ENCODE measurements at regions not wholly inside any gene's neighbourhood (a gene's known extent, or its start where the extent isn't known, plus 50 kb on each side); places are given as distances from the start of the nearest gene placed in this dataset.

DNA sequence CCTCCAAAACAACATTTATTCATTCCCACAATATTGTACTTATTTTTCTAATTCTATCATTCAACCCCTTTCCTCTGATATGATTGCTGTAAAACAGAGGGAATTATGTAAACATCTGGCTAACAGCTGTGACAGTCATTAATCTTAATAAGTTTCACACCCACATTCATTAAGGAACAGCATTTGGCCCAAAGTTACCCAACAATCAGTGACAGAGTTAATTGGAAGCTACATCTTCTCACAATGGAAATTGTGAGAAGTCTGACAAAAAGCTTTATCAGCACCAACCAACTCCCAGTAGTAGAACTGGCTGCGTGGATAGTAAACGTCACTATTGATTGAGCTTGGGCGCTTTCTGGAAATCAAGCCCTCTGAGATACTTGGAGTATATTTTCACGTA is 165.8 kb upstream of the SLC24A5 start:
- H3K9ac ChIP-seq (ENCODE audit: low read length): no peak overlapping the region
- TF ChIP-seq EZH2 (IDR thresholded peaks at IDR 0.05; ENCODE audit: insufficient read depth, low read length): no peak
- TF ChIP-seq, protein P1, sequence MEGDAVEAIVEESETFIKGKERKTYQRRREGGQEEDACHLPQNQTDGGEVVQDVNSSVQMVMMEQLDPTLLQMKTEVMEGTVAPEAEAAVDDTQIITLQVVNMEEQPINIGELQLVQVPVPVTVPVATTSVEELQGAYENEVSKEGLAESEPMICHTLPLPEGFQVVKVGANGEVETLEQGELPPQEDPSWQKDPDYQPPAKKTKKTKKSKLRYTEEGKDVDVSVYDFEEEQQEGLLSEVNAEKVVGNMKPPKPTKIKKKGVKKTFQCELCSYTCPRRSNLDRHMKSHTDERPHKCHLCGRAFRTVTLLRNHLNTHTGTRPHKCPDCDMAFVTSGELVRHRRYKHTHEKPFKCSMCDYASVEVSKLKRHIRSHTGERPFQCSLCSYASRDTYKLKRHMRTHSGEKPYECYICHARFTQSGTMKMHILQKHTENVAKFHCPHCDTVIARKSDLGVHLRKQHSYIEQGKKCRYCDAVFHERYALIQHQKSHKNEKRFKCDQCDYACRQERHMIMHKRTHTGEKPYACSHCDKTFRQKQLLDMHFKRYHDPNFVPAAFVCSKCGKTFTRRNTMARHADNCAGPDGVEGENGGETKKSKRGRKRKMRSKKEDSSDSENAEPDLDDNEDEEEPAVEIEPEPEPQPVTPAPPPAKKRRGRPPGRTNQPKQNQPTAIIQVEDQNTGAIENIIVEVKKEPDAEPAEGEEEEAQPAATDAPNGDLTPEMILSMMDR (IDR thresholded peaks at IDR 0.05; ENCODE audit: insufficient read depth, low read depth, low read length): no peak
- Mint-ChIP-seq H3K27me3 (ENCODE audit: low read depth, unreplicated experiment) (no peaks in the 10 kb centered on the region), H3K4me1 (ENCODE audit: low read depth, unreplicated experiment) (no peaks in the 10 kb centered on the region), H3K4me3 (ENCODE audit: unreplicated experiment) (no peak overlapping the region), H3K36me3 (ENCODE audit: low read depth, unreplicated experiment) (no peaks in the 10 kb centered on the region), H3K27ac (ENCODE audit: unreplicated experiment) (no peak overlapping the region), H3K9me3 (ENCODE audit: unreplicated experiment) (no peaks in the 10 kb centered on the region)
- no peak overlapping the region for H3K27ac ChIP-seq (ENCODE audit: low read depth, low read length)
- peaks cover 2% of the 10 kb centered on the region for H3K27me3 ChIP-seq (ENCODE audit: insufficient read depth, low read length)
- no peaks in the 10 kb centered on the region for H3K36me3 ChIP-seq (ENCODE audit: insufficient read depth, low read length)
- no peaks in the 10 kb centered on the region for H3K9me3 ChIP-seq (ENCODE audit: insufficient read depth, low read depth, low read length)
- H4K20me1 ChIP-seq (ENCODE audit: insufficient read depth, low read length): no peaks in the 10 kb centered on the region
- H2AFZ ChIP-seq (ENCODE audit: low read depth, low read length): no peak overlapping the region
- no peak for DNase-seq (ENCODE audit: low read depth)
- no peak overlapping the region for H3K4me3 ChIP-seq (ENCODE audit: insufficient read depth, low read depth, low read length)
- H3K79me2 ChIP-seq (ENCODE audit: insufficient read depth, low read length): no peaks in the 10 kb centered on the region
- no peaks in the 10 kb centered on the region for H3K4me1 ChIP-seq (ENCODE audit: insufficient read depth, low read length)
- no peak for FAIRE-seq
- no peak overlapping the region for H3K4me2 ChIP-seq (ENCODE audit: low read length)

DNA sequence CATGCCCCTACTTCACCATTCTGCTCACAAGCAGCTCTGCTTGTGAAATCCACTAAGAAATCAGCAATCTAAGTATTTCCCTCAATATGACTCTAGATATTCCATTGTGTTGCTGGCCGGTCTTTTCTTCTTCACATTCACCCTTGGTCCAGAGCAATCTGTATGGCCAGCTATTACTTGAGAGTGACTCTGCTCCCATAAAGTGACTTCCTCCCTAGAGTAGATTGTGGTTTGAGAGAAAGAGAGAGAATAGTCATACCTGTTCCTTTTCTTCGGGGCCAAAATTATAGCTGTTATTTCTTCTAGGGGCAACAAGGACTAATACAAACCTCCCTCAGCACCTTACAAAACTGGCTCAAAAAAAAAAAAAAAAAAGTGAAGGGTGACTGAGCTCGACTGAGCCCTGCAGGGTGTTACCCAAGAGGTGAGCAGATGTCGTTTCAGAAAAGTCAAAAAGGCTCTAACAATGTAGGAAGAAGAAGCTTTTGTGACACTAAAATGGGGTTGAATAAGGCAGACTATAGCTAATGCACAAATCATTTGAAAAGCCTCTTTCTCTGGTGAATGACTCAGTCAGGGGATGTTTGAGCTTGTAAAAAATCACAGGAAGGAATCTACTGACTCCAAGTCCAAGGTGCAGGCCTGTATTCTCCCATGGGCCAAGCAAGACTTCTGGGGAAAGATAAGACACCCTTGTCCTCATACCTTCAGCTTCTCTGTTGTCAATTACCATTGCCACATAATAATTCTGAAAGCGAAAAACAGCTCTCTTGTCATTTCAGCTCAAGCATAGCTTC is 161.0 kb upstream of the SLC24A5 start:
- Mint-ChIP-seq H3K9me3 (ENCODE audit: unreplicated experiment) (no peaks in the 10 kb centered on the region), H3K36me3 (ENCODE audit: low read depth, unreplicated experiment) (no peaks in the 10 kb centered on the region), H3K27me3 (ENCODE audit: low read depth, unreplicated experiment) (no peaks in the 10 kb centered on the region), H3K4me1 (ENCODE audit: low read depth, unreplicated experiment) (no peaks in the 10 kb centered on the region), H3K4me3 (ENCODE audit: unreplicated experiment) (no peak overlapping the region), H3K27ac (ENCODE audit: unreplicated experiment) (no peak overlapping the region)
- no peaks in the 10 kb centered on the region for H4K20me1 ChIP-seq (ENCODE audit: insufficient read depth, low read length)
- no peak overlapping the region for H3K4me2 ChIP-seq (ENCODE audit: low read length)
- H3K4me3 ChIP-seq (ENCODE audit: insufficient read depth, low read depth, low read length): no peak overlapping the region
- H3K9ac ChIP-seq (ENCODE audit: low read length): no peak overlapping the region
- FAIRE-seq (no peak), DNase-seq (ENCODE audit: low read depth) (no peak)
- H3K4me1 ChIP-seq (ENCODE audit: insufficient read depth, low read length): no peaks in the 10 kb centered on the region
- H3K79me2 ChIP-seq (ENCODE audit: insufficient read depth, low read length): no peaks in the 10 kb centered on the region
- H3K36me3 ChIP-seq (ENCODE audit: insufficient read depth, low read length): no peaks in the 10 kb centered on the region
- no peak for TF ChIP-seq EZH2 (IDR thresholded peaks at IDR 0.05; ENCODE audit: insufficient read depth, low read length)
- TF ChIP-seq, protein P1 (IDR thresholded peaks at IDR 0.05; ENCODE audit: insufficient read depth, low read depth, low read length): no peak
- no peak overlapping the region for H2AFZ ChIP-seq (ENCODE audit: low read depth, low read length)
- H3K27ac ChIP-seq (ENCODE audit: low read depth, low read length): no peak overlapping the region
- H3K27me3 ChIP-seq (ENCODE audit: insufficient read depth, low read length): no peaks in the 10 kb centered on the region
- H3K9me3 ChIP-seq (ENCODE audit: insufficient read depth, low read depth, low read length): no peaks in the 10 kb centered on the region

DNA sequence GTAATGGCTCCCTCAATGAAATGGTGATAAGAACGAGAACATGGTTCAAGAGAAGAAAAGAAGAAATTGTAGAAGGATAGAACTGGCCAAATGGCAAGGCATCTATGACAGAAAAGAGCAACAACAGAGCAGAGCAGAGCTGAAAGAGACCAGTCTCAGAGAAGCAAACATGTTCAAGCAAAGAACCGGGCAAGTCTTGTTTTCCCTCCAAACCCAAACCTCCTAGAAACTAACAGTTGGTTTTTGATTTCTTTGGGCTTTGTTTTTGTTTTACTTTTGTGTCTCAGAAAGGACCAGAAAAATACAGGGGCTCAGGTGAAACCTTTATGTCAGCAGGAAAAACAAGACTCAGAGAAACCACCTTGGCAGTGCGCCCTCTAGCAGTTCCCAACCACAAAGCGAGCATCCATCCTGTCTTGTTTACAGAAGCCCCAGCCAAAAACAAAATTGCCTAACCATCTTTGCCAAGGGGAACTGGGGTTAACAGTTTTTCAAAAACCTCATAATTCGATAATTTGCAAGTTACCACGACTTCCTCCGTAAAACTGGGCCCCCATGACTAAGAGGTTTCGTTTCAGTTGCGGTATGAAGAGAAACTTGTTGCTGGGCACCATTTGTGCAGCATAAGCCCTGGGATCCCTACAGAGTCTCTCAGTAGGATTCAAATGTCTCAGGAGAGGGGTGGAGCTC is 159.2 kb upstream of the SLC24A5 start:
- FAIRE-seq (no peak), DNase-seq (ENCODE audit: low read depth) (no peak)
- H3K9me3 Mint-ChIP-seq (ENCODE audit: unreplicated experiment): no peaks in the 10 kb centered on the region
- H3K79me2 ChIP-seq (ENCODE audit: insufficient read depth, low read length): no peaks in the 10 kb centered on the region
- H3K27me3 ChIP-seq (ENCODE audit: insufficient read depth, low read length): no peaks in the 10 kb centered on the region
- H3K36me3 ChIP-seq (ENCODE audit: insufficient read depth, low read length): no peaks in the 10 kb centered on the region
- H3K4me3 ChIP-seq (ENCODE audit: insufficient read depth, low read depth, low read length): no peak overlapping the region
- H3K9me3 ChIP-seq (ENCODE audit: insufficient read depth, low read depth, low read length): no peaks in the 10 kb centered on the region
- TF ChIP-seq EZH2 (IDR thresholded peaks at IDR 0.05; ENCODE audit: insufficient read depth, low read length): no peak
- TF ChIP-seq, protein P1 (IDR thresholded peaks at IDR 0.05; ENCODE audit: insufficient read depth, low read depth, low read length): no peak
- peaks cover 1% of the 10 kb centered on the region for H3K27me3 Mint-ChIP-seq (ENCODE audit: low read depth, unreplicated experiment)
- H3K27ac Mint-ChIP-seq (ENCODE audit: unreplicated experiment): no peak overlapping the region
- H2AFZ ChIP-seq (ENCODE audit: low read depth, low read length): no peak overlapping the region
- H3K27ac ChIP-seq (ENCODE audit: low read depth, low read length): no peak overlapping the region
- H3K4me2 ChIP-seq (ENCODE audit: low read length): no peak overlapping the region
- H3K4me3 Mint-ChIP-seq (ENCODE audit: unreplicated experiment): no peak overlapping the region
- H3K36me3 Mint-ChIP-seq (ENCODE audit: low read depth, unreplicated experiment): no peaks in the 10 kb centered on the region
- H3K4me1 Mint-ChIP-seq (ENCODE audit: low read depth, unreplicated experiment): no peaks in the 10 kb centered on the region
- no peak overlapping the region for H3K9ac ChIP-seq (ENCODE audit: low read length)
- H3K4me1 ChIP-seq (ENCODE audit: insufficient read depth, low read length): no peaks in the 10 kb centered on the region
- no peaks in the 10 kb centered on the region for H4K20me1 ChIP-seq (ENCODE audit: insufficient read depth, low read length)
